HG03039 (cell line): ENCODE measurements at regions not wholly inside any gene's neighbourhood (a gene's known extent, or its start where the extent isn't known, plus 50 kb on each side); places are given as distances from the start of the nearest gene placed in this dataset.
"Not testable (repeated sequence)": the region's sequence is repeated elsewhere in the genome, so short reads cannot be mapped to it uniquely, and the experiment has no call there.

Source experiments
- ATAC-seq: cut with Tn5 transposase; IDR thresholded peaks from one replicate; pipeline ENCODE4 v1.9.1; 2021; ENCODE audit warnings: mild to moderate bottlenecking, moderate library complexity; ENCODE audit not compliant: unreplicated experiment

DNA sequence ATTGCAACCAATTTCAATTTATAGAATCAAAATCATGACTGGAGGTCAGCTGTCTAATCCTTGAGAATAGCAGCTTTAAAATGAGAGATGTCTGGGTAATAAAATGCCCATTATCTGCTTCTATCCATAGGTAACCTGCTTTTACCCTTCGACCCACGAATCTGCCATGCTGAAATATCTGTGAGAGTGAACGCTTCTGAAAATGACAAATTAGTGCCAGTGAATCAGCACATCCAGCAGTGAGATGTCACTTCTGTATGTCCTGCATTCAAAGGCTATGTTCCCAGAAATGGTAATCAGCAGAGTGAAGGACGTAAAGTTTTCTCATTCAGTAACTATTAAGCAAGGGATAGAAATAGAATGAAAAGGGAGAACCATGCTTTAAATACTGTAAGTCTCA is 532.4 kb upstream of the ITGA1 start:
- ATAC-seq, result no peak

DNA sequence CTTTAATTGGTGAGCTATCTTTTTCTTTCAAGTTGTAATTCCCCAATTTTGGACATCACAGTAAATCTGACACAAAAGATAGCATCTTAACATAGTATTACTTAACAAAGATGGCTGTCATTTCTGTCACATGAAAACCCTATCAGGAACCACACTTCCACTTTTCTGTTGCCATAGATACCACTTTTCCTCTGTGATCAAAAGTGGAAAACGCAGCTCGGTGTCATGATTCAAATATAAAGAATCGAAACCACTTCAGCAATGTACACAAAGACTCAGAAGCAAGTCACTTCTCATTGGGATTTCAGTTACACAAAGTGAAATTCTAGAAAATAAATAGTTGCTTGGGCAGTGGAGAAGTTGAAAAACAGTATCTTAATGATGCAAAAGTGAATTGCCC is 524.9 kb upstream of the ITGA1 start:
- no peak for ATAC-seq

DNA sequence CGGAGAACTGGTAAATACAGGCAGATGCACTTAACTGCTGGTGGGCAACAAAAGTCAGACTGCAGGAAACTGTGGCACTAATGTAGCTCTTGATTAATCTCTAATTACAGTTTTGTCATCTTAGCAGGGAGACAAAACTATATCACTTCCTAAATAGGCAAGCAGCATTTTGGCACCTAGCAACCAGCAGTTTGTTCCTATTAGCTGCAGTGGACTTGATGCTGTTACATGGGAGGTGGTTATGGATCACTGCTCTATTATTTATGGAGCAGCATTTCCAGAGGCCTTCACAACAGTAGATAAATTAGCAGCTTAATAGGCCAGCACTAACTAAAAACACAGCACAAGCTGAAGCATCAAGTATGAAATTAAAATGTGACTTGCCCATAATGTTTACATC is 518.3 kb upstream of the ITGA1 start:
- ATAC-seq, result no peak

DNA sequence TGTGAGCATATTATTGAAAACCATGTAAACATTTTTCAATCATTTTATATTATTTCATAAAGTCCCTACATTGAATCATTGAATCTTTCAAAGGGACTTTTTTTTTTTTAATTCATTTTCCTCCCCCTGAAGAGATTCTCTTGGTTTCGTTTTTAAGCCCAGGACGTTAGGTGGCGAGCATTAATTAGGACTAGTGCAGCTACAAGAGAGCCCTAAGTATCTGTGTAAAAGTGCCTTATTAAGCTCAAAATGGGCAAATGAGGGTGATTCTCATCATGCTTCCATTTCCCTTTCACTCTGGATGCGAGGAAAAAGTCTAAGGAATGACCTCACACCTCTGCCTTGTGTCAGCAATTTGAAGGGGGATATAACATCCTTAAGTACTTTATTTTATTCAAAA is 517.9 kb upstream of the ITGA1 start:
- ATAC-seq, result no peak

- no peak for ATAC-seq
Measured at GRCh38 chr5:52275639-52276038, 512.1 kb upstream of the ITGA1 start.

DNA sequence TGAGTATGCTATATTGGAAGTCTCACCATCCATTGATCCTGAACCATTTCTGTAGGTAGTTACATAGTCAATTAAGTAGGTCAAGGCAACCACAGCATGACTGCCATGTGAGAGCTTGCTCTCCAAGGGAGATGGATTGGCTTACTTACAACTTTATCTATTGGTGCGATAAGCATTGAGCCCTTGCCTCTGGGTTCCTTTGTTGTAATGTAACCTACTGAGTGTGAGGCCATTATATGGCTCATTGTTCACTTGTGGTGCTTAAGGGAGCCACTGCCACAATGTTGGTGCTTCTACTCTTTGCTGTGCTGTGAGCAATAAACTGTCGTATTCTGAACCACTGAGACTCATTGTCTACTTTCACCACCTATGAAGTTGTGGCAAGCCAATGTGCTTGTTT is 510.6 kb upstream of the ITGA1 start:
- ATAC-seq, result no peak

DNA sequence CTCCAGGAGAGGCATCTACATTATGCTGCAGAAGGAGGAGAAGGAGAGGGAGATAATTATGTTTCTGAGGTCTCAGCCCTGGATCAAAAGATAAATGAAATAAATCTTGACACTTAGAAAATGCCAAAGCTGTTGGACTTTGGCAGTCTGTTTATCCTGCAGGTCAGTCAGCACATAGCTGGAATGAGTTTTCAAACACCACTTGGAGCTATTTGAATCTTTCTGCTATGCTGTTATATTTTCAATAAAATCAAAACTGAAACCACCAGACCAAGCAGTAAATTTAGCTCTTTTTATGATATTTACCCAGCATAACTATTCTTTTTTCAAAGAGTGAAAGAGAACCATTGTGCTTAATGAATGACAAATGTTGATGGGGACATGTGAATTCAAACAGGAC is 505.1 kb upstream of the ITGA1 start:
- ATAC-seq, result no peak

- no peak for ATAC-seq
Measured at GRCh38 chr5:52283221-52283620, 504.5 kb upstream of the ITGA1 start.

GRCh38 chr5:52300703-52301372 is 486.9 kb upstream of the ITGA1 start:
- ATAC-seq, result no peak

DNA sequence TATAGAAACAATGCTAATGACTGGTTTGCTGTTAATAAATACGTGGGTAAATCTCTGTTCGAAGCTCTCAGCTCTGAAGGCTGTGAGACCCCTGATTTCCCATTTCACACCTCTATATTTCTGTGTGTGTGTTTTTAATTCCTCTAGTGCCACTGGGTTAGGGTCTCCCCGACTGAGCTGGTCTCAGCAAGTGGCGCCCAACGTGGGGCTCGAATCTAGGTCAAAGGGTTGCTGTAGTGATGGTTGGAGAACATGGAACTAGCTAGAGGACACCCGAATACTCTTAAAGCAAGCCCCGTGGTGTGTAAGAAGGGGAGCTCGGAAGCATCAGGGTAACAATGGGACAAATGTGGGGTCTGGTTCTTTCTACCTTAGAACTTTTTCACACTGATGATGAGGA is 482.9 kb upstream of the ITGA1 start:
- not testable (repeated sequence) for ATAC-seq

DNA sequence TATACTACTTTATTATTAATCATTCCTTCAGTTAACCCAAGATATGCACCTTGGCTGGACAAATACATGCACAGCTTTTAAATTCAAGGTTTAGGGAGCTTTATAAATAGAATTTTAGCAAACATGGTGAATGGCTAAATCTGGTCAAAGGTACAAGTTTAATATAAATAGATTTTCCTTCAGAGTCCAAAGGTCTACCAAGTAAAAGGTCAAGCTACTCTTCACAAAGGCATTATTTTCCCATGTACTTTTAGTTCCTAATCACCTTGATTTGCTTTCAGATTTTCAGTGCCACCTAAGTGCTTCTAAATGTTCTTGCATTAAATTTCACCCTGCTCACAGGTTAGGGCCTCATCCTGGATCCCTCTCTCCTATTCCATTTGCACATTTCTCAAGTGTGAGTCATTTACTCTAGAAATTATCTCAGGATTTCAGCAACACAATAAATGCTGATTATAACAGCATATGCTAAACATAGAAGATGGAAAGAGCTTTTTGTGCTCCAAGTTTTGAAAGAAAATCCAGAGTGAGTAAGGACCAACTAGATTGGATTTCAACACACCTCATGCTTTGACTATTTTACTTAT is 459.4 kb upstream of the ITGA1 start:
- ATAC-seq, result no peak

- ATAC-seq, result no peak
Measured at GRCh38 chr5:52331725-52332124, 456.0 kb upstream of the ITGA1 start.

- no peak for ATAC-seq
Measured at GRCh38 chr5:52334367-52334766, 453.3 kb upstream of the ITGA1 start.

DNA sequence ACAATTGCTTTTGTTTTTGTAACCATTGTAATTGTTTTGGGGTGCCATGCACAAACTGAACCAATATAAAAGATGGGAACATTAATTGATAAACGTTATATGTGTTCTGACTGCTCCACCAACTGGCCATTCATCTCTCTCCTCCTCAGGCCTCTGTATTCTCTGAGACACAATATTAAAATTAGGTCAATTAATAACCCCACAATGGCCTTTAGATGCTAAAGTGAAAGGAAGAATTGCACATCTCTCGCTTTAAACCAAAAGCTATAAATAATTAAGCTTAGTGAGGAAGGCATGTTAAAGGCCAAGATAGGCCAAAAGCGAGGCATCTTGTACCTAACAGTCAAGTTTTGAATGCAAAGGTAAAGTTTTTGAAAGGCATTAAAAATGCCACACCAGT is 448.4 kb upstream of the ITGA1 start:
- no peak for ATAC-seq

GRCh38 chr5:52342361-52342760 is 445.4 kb upstream of the ITGA1 start:
- no peak for ATAC-seq

- ATAC-seq, result no peak
Measured at GRCh38 chr5:52356311-52356918, 431.3 kb upstream of the ITGA1 start.

- no peak for ATAC-seq
Measured at GRCh38 chr5:52359261-52359660, 428.5 kb upstream of the ITGA1 start.

DNA sequence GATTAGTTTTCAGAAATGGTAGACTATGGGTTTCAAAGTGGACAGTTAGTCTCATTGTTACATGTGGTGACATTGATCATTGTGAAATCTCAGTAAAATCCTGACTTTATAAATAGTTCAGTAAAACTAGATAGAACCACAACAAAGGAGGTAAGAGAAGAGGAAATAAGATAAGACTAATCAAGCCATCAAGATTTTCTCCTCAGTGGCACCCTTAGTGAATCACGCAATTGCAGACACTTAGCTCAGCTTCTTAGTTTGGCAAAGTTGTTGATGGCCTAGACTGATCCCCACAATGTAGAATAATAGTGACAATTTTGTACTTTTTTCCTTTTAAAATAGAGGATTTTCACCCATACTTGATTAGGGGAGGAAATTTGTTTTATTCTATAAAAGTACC is 426.7 kb upstream of the ITGA1 start:
- ATAC-seq, result no peak

DNA sequence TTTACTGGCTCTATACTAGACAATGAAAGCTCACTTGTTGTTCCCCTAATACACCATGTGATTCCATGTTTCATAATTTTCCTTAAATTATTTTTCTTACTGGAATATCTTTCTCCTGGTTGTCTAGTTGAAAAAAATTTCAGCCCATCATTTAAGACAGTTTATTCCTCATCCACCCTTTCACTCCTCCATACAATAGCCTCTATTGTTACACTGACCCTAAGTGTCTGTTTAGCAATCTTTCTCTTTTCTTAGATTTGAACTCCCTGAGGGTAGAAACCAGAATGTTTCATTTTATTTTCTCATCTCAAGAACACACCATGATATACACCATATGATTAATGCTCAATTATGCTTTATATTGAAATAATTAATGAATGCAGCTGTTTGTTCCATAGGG is 413.4 kb upstream of the ITGA1 start:
- no peak for ATAC-seq

DNA sequence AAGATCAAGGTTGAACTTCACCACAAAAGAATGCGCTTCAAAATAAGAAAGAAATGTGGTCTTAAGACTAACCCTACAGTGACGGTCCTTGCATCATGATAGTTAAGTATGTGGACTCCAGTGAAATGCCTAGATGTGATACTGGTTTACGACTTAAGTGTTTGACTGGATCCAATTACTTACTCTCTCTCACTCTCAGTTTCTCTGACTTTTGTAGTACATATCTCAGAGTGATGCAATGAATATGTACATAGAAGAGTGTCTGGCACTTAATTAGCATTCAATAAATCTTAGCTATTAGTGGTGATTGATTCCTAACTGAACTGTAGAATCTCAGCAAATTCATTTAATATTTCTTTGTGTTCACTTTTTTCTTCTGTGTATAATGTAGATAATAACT is 411.7 kb upstream of the ITGA1 start:
- no peak for ATAC-seq

- ATAC-seq, result no peak
Measured at GRCh38 chr5:52376592-52376991, 411.1 kb upstream of the ITGA1 start.

DNA sequence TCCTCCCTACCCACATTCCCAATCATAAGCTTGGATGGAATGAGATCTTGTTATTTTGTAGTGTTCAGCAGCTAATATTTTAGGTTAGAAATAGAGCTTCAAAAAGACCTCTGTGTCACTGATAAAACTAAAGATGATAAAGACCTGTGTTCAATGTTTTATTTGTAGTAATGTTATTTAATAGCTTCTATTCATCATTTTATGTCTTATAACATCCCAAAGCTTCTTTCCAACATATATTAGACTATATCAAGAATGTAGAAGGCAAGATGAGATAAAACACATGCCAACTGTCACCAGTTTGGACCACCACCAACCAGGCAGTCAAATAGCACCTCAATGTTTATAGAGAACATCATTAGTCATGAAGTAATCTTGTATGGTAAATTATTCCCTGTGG is 409.5 kb upstream of the ITGA1 start:
- no peak for ATAC-seq

DNA sequence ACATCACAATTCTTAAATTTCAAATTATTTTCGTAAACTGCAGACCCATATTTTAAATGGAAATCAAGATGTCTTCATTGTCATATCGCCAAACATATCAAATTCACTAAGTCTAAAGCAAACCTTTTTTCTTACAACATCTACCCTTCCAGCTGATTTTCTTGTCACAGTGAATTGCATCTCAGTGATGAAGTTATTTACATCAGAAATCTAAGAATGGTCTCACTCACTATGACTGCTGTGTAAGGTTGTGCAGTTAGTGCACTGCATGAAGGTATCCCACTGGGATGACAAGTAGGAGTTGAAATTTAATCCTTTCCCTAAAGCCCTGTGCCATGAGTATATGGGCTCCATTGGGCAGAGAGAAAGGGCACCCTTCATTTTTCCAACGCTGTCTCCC is 399.4 kb upstream of the ITGA1 start:
- ATAC-seq, result no peak
